IgD-negative memory B cell (primary cell): ENCODE measurements at regions not wholly inside any gene's neighbourhood (a gene's known extent, or its start where the extent isn't known, plus 50 kb on each side); places are given as distances from the start of the nearest gene placed in this dataset.
A peak's percentile ranks its signal among the peaks of the same experiment; 100 is the strongest.

ENCODE experiments used
- H3K27ac Mint-ChIP-seq, 3 donors: one replicate each; pipeline ENCODE4 v1.8.0; 2020 to 2022; ENCODE audit warnings: mild to moderate bottlenecking in 3 of 3, mixed read lengths in 3 of 3, moderate library complexity in 1 of 3
- H3K27me3 Mint-ChIP-seq: one replicate; pipeline ENCODE4 v1.8.0; 2021; ENCODE audit warnings: mixed read lengths
- H3K36me3 Mint-ChIP-seq: one replicate; pipeline ENCODE4 v1.8.0; 2020; ENCODE audit warnings: mild to moderate bottlenecking, mixed read lengths
- H3K4me1 Mint-ChIP-seq, 3 donors: one replicate each; pipeline ENCODE4 v1.8.0; 2020 to 2022; ENCODE audit warnings: mixed read lengths in 3 of 3, mild to moderate bottlenecking in 1 of 3
- H3K4me3 Mint-ChIP-seq, 4 donors: one replicate each; pipeline ENCODE4 v1.8.0; 2020 to 2022; ENCODE audit warnings: mild to moderate bottlenecking in 4 of 4, mixed read lengths in 4 of 4, moderate library complexity in 3 of 4
- H3K9me3 Mint-ChIP-seq, 3 donors: one replicate each; pipeline ENCODE4 v1.8.0; 2020 to 2021; ENCODE audit warnings: mixed read lengths in 3 of 3, mild to moderate bottlenecking in 1 of 3

DNA sequence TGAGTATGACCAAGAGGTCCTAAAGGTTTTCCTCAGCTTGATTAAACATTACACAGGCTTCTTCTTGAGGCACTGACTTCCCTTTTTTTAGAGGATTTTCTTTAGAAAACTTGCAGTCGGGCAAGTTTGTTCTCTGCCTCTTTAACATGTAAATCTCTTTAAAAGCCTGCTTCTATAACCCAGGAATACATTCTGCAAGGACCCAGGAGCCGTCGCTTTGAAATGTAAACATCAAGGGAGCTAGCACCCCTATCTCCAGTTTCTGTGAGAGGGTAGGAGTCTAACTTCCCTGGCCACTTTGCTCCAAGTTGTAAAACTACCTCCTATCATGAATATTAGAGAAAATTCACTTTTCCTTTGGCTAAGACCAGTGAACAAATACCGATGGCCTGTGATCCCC is 201.5 kb upstream of the CPHXL start:
- Mint-ChIP-seq H3K9me3 (peaks cover 0 to 8% (median 8%) of the 10 kb centered on the region in 3 donors), H3K36me3 (no peaks in the 10 kb centered on the region), H3K4me3 (no peak overlapping the region), H3K4me1 (no peaks in the 10 kb centered on the region), H3K27me3 (no peaks in the 10 kb centered on the region), H3K27ac (no peak overlapping the region)

DNA sequence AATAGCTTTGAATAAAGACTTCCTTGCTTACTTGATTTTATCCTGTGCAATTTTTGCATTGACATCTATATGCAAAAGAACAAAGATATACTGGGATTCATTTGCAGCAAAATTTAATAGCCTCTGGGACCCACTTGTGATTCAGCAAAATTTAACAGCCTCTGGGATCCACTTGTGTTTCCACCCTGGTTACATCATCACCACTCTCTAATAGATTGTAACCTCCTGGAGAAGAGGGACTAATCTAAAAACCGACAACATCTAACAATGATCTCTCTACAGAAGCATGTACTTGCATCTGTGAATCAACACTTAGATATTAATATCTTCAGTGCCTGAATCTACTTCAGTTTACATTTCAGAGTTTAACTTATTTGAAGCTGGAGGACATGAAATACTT is 202.0 kb upstream of the CPHXL start:
- H3K27ac Mint-ChIP-seq, result no peak overlapping the region
- no peak overlapping the region for H3K4me3 Mint-ChIP-seq
- no peaks in the 10 kb centered on the region for H3K27me3 Mint-ChIP-seq
- no peaks in the 10 kb centered on the region for H3K36me3 Mint-ChIP-seq
- H3K9me3 Mint-ChIP-seq, result peaks cover 0 to 8% (median 8%) of the 10 kb centered on the region in 3 donors
- no peaks in the 10 kb centered on the region for H3K4me1 Mint-ChIP-seq

DNA sequence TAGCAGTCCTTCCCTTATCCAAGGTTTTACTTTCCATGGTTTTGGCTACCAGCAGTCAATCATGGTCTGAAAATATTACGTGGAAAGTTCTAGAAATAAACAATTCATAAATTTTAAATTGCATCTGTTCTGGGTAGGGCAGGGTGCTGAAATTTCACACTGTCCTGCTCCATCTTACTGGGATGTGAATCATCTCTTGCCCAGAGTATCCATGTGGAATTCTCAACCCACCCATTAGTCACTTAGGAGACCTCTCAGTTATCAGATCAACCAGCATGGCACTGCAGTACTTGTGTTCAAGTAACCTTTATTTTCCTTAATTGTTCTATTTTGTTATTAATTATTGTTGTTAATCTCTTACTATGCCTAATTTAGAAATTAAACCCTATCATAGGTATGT is 202.8 kb upstream of the CPHXL start:
- H3K4me1 Mint-ChIP-seq, result no peaks in the 10 kb centered on the region
- no peak overlapping the region for H3K27ac Mint-ChIP-seq
- no peak overlapping the region for H3K4me3 Mint-ChIP-seq
- H3K36me3 Mint-ChIP-seq, result no peaks in the 10 kb centered on the region
- no peaks in the 10 kb centered on the region for H3K27me3 Mint-ChIP-seq
- H3K9me3 Mint-ChIP-seq, result peaks cover 0 to 8% (median 8%) of the 10 kb centered on the region in 3 donors

DNA sequence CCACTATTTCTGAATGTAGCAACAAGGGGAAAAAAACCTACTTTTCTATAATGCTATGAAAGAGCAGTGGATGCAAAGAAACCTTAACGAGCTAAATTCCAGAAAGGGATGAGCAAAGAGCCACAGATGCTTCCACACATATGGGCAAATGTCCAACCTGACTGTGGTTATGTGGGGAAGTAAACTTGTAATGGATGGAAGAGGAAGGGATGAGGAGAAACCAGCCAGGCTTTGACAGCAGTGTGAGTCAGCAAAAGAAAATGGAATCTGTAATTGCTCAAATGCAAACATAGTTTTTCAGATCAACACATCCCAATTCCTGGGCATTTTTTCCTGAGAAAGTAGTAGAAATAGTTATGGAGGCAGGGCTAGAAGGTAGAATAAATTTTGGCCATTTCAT is 204.8 kb upstream of the CPHXL start:
- Mint-ChIP-seq H3K4me3 (no peak overlapping the region), H3K9me3 (peaks cover 0 to 8% (median 8%) of the 10 kb centered on the region in 3 donors), H3K4me1 (no peaks in the 10 kb centered on the region), H3K27ac (no peak overlapping the region), H3K36me3 (no peaks in the 10 kb centered on the region), H3K27me3 (no peaks in the 10 kb centered on the region)

DNA sequence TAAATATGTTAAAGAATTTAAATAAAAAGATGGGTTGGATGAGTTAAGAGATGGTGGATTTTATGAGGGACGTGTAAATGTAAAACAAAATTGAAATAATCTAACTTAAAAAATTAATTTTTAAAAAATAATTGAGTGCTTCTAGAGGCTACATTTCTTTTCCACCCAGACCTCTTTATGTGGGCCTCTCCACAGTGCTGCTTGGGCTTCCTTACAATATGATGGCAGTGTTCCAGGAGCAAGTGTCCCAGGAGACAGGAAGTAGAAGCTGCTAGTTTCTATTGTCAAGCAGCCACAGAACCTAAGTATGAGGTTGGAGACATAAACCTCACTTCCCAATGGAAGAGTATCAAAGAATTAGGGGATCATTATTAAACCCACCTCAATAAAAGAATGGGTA is 205.7 kb upstream of the CPHXL start:
- H3K4me3 Mint-ChIP-seq, result no peak overlapping the region
- no peaks in the 10 kb centered on the region for H3K36me3 Mint-ChIP-seq
- H3K9me3 Mint-ChIP-seq, result peaks cover 0 to 8% (median 8%) of the 10 kb centered on the region in 3 donors

DNA sequence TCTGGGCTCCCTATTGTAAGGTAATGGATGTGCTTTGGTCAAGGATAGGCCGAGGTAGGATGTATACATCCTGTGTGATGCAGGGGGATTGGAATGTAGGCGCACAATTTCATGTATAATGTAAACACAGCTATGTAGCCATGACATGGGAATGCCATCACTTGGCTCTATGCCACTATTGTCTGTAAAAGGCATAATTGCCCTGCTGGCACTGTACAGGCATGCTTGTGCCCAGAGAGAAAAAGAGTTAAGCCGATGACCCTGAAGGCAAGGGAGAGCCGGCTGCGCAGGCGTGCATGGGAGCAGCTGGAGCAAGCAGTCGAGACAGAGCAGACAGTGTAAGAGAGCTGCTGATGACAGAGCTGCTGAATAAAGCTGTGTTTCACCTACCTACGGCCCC is 212.5 kb upstream of the CPHXL start:
- Mint-ChIP-seq H3K27ac (no peak overlapping the region), H3K27me3 (no peaks in the 10 kb centered on the region), H3K36me3 (no peaks in the 10 kb centered on the region), H3K4me1 (no peaks in the 10 kb centered on the region), H3K4me3 (no peak overlapping the region), H3K9me3 (no peaks in the 10 kb centered on the region)

More for the DNA sequence above, 205.7 kb upstream of the CPHXL start:
- H3K27me3 Mint-ChIP-seq, result no peaks in the 10 kb centered on the region
- H3K27ac Mint-ChIP-seq, result no peak overlapping the region
- H3K4me1 Mint-ChIP-seq, result no peaks in the 10 kb centered on the region

DNA sequence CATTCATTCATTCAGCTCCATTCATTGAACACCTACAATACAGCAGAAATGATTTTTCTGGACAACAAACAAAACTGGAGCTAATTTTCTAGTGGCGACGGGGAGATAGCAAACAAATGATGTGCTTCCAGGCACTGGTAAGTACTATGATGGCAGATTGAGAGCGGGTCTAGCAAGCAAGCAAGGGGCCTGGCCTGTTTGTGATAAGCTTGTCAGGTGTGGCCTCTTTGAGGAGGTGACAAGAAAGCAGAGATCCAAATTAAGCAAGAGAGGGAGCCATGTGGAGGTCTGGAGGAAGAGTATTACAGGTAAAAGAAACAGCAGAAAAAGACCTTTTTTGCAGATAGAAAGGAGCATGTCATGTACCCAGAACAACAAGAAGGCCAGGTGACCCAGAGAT is 216.1 kb upstream of the CPHXL start:
- H3K27ac Mint-ChIP-seq, result no peak overlapping the region
- no peaks in the 10 kb centered on the region for H3K36me3 Mint-ChIP-seq
- no peaks in the 10 kb centered on the region for H3K27me3 Mint-ChIP-seq
- no peaks in the 10 kb centered on the region for H3K4me1 Mint-ChIP-seq
- H3K9me3 Mint-ChIP-seq, result no peaks in the 10 kb centered on the region
- no peak overlapping the region for H3K4me3 Mint-ChIP-seq

DNA sequence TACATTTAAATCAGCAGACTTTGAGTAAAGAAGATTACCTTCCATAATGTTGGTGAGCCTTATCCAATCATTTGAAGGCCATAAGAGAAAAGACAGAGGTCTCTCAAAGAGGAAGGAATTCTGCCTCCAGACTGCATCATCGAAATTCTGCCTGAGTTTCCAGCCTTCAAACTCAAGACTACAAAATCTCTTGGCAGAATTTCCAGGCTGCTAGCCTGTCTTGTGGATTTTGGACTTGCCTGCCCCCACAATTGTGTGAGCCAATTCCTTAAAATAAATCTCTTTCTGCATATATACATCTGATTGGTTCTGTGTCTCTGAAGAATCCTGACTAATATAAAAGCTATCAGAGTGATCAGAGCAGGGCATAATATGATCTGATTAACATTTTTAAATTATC is 216.6 kb upstream of the CPHXL start:
- Mint-ChIP-seq H3K27me3 (no peaks in the 10 kb centered on the region), H3K27ac (no peak overlapping the region), H3K9me3 (no peaks in the 10 kb centered on the region), H3K4me1 (no peaks in the 10 kb centered on the region), H3K36me3 (no peaks in the 10 kb centered on the region), H3K4me3 (no peak overlapping the region)

DNA sequence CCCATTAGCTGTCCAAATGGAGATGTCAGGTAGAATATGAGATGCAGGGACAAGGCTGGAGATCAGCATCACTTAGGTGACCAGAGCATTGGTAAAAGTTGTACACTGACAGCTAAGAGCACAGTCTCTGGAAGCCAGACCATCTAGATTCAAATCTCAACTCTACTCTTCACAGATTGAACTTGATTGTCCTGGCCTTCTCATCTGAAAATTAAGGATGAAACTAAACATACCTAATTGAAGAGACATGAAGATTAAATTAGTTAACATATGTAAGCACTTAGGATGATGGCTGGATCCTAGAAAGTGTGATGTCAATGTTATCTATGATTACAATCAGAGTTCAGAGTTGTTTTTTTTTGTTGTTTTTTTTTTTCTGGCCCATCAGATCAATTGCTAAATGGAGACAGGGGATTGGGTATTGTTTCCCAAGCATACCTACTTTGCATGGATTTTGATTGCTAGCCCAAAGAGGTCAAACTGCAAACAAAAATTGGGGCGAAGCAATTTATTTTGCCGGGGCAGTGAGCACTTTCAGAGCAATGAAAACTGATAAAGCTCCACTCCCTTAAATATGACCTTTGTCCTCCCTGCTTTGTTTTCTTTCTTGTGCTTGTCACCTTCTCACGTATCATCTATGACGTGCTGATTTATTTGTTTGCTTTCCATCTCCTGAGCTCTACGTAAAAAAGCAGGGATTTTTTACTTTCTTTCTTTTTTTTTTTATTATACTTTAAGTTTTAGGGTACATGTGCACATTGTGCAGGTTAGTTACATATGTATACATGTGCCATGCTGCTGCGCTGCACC is 217.6 kb upstream of the CPHXL start:
- H3K27me3 Mint-ChIP-seq, result no peaks in the 10 kb centered on the region
- H3K4me1 Mint-ChIP-seq, result no peaks in the 10 kb centered on the region

DNA sequence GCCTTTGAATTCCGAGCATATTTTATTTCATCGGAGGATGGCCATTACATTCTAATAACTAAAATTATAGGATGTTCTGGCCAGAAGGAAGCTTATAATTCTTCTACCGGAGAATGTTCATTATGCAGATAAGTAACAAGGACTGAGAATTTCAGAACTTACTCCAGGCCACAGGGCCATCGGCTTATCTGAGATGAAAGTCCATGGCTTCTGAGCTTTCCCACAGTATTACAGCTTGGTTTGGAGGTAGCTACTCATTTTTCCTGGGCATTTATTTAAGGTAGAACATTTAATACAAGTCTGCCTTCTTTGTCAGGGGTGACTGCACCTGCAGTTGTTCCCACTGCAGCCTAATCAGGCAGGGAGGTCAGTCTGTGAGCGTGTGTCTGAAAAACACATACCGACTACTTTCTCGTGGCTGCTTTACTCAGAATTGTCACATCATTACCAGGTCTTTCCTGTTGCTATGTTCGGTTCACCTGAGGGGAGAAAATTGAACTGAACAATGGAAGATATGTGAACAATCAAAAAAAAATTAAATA is 219.7 kb upstream of the CPHXL start:
- no peak overlapping the region for H3K4me3 Mint-ChIP-seq
- H3K4me1 Mint-ChIP-seq, result no peaks in the 10 kb centered on the region

More for the DNA sequence above, 217.6 kb upstream of the CPHXL start:
- Mint-ChIP-seq H3K36me3 (no peaks in the 10 kb centered on the region), H3K4me3 (no peak overlapping the region), H3K27ac (peak overlapping the region in 1 of 3 donors; percentile 39), H3K9me3 (no peaks in the 10 kb centered on the region)

DNA sequence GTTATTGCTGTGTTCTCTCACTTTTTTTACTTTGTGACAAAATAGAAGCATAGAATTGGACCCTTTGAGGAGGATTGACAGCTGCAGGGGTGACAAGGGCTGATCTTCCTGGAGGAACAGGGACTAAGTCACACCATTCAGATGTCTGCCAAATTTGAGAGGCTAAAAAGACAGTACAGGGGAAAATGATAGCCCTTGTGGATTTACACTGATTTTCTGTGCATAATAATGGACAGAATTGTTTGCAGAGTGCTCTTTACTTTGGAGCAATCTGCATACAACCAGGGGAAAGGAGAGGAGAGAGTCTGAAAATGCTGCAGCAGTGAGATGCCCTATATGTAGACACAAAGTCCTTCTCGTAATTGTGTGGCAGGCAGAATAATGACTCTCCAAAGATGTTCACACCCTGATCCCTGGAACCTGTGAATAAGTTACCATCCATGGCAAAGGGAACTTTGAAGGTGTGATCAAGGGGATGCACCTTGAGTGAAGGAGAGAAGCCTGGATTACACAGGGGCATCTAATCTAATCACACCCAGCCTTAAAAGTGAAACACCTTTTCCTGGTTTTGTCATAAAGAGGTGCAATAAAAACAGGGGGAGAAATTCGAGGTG is 221.4 kb upstream of the CPHXL start:
- H3K4me1 Mint-ChIP-seq, result no peaks in the 10 kb centered on the region
- no peaks in the 10 kb centered on the region for H3K36me3 Mint-ChIP-seq
- peaks cover 0 to 2% (median 0%) of the 10 kb centered on the region in 3 donors for H3K9me3 Mint-ChIP-seq
- H3K27ac Mint-ChIP-seq, result no peak overlapping the region
- H3K27me3 Mint-ChIP-seq, result peaks cover 2% of the 10 kb centered on the region
- no peak overlapping the region for H3K4me3 Mint-ChIP-seq

More for the DNA sequence above, 219.7 kb upstream of the CPHXL start:
- Mint-ChIP-seq H3K36me3 (no peaks in the 10 kb centered on the region), H3K27me3 (no peaks in the 10 kb centered on the region), H3K9me3 (peaks cover 0 to 2% (median 0%) of the 10 kb centered on the region in 3 donors), H3K27ac (no peak overlapping the region)

DNA sequence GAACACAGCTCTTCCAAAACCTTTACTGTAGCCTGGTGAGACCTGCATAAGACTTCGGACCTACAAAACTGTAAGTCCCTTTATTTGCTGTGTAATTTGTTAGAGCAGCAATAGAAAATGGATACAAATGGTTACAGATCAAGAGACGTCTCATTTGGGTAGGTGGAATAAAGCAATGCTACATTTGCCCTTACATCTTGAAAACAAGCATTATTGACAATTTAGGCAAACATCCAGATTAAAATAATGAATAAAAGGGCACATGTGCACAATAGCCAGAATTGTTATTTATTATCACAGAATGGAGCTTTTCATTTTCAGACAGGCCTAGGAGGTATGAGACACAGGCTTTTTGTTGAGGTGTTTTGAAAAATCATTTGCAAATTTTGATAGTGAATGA is 222.2 kb upstream of the CPHXL start:
- no peaks in the 10 kb centered on the region for H3K4me1 Mint-ChIP-seq
- no peak overlapping the region for H3K4me3 Mint-ChIP-seq
- peaks cover 2% of the 10 kb centered on the region for H3K27me3 Mint-ChIP-seq
- no peaks in the 10 kb centered on the region for H3K36me3 Mint-ChIP-seq
- H3K9me3 Mint-ChIP-seq, result peaks cover 0 to 2% (median 0%) of the 10 kb centered on the region in 3 donors
- no peak overlapping the region for H3K27ac Mint-ChIP-seq

DNA sequence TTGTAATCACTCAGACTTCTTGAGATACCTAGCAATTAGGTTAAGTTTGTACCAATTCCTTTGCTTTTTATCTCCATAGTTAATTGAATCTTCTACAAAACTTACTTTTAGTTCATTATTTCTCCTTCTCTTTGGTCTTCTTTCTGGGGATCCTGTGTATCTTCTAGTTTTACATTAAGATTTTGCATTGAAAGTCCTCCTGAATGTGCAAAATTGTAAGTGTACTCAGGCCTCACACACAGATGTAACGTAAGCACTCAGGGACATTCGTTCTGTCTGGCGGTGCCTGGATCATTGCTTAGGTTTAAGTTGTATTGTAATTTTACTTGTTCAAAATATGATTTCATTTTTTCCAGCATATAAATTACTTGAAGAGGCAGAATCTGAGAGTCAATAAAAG is 222.6 kb upstream of the CPHXL start:
- H3K36me3 Mint-ChIP-seq, result no peaks in the 10 kb centered on the region
- H3K4me1 Mint-ChIP-seq, result no peaks in the 10 kb centered on the region

DNA sequence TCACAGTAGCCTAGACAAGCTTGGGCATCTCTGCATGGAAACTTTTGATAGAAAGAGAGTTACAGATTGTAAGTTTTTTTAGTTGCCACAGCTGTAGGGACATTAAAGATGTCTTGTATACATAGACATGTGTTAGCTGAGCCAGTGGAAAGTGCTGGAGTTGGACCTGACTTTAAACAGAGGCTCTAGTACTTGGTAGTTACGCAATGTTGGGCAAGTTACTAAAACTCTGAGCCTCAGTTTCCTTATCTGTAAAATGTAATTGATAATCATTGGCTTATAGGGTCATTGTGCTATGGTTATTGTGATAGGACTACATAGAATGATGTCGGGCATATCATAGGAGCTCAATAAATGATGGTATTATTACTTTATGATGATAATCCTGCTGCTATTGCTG is 225.8 kb upstream of the CPHXL start:
- H3K36me3 Mint-ChIP-seq, result no peaks in the 10 kb centered on the region
- no peak overlapping the region for H3K4me3 Mint-ChIP-seq
- H3K27me3 Mint-ChIP-seq, result peaks cover 2% of the 10 kb centered on the region
- no peak overlapping the region for H3K27ac Mint-ChIP-seq
- no peaks in the 10 kb centered on the region for H3K4me1 Mint-ChIP-seq
- H3K9me3 Mint-ChIP-seq, result peaks cover 0 to 4% (median 3%) of the 10 kb centered on the region in 3 donors

More for the DNA sequence above, 222.6 kb upstream of the CPHXL start:
- Mint-ChIP-seq H3K27me3 (peaks cover 2% of the 10 kb centered on the region), H3K9me3 (peaks cover 0 to 2% (median 0%) of the 10 kb centered on the region in 3 donors), H3K27ac (no peak overlapping the region), H3K4me3 (no peak overlapping the region)

DNA sequence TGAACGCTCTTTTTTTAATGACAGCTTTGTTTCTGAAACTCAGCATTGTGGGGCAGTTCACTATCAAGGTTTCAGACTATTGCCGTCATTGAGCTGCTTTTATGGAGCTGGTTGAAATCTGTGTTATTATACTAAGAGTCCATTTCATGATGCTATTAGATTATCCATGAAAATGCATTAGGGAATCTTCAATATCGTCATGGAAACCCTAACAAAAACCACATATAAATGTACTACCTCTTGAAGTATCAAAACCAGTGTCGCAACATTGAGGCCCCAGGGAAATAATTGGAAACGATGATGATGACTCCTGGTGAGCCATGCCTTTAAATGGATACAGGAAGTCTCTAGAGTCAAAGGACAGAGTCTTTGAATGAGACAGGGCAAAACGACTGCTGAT is 231.6 kb upstream of the CPHXL start:
- H3K9me3 Mint-ChIP-seq, result peaks cover 2 to 7% (median 3%) of the 10 kb centered on the region in 3 donors
- H3K27me3 Mint-ChIP-seq, result no peaks in the 10 kb centered on the region
- no peaks in the 10 kb centered on the region for H3K4me1 Mint-ChIP-seq
- H3K36me3 Mint-ChIP-seq, result no peaks in the 10 kb centered on the region
- H3K27ac Mint-ChIP-seq, result no peak overlapping the region
- no peak overlapping the region for H3K4me3 Mint-ChIP-seq
